GM21515 (cell line): ENCODE measurements at regions not wholly inside any gene's neighbourhood (a gene's known extent, or its start where the extent isn't known, plus 50 kb on each side); places are given as distances from the start of the nearest gene placed in this dataset.

Experiments used
- ATAC-seq: cut with Tn5 transposase; IDR thresholded peaks from one replicate; pipeline ENCODE4 v1.9.1; 2021; ENCODE audit not compliant: unreplicated experiment

GRCh38 chr12:89257340-89257739 lies 95.0 kb downstream of the DUSP6 start:
- no peak for ATAC-seq

DNA sequence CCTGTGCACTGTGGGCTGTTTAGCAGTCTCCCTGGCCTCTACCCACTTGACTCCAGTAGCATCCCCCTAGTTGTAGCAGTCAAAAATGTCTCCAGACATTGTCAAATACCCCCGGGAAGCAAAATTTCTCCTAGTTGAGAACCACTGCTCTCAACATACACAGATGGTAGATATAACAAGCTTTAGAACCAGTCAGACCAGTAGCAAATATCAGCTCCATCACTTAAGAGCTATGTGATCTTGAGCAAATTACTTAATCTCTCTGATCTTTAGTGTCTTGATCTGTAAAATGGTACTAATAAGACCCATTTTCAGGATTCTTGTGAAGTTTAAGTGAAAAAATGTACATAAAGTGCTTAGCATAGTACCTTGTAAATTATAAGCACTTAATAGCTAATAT lies 96.2 kb downstream of the DUSP6 start:
- ATAC-seq, result no peak

DNA sequence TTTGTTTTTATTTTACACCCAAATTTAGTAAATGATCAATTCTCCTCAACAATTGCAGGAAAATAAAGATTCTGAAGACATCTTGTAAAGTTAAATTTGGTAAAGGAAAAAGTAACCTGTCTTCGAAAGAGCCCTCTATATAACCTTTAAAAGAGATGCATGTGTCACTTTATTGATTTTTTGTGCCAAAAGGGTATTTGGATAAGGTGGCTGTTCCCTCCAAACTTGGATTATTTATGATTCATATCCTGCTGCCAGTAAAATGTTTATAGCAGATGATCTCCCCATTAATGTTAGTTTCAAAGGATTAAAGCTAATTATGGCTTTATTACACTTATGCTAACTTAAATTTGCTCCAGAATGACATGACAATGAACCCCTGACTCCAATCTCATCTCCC lies 98.8 kb downstream of the DUSP6 start:
- no peak for ATAC-seq

GRCh38 chr12:89252284-89252683 lies 100.0 kb downstream of the DUSP6 start:
- no peak for ATAC-seq

- no peak for ATAC-seq
These were observed 100.7 kb downstream of the DUSP6 start for GRCh38 chr12:89251342-89252271.

DNA sequence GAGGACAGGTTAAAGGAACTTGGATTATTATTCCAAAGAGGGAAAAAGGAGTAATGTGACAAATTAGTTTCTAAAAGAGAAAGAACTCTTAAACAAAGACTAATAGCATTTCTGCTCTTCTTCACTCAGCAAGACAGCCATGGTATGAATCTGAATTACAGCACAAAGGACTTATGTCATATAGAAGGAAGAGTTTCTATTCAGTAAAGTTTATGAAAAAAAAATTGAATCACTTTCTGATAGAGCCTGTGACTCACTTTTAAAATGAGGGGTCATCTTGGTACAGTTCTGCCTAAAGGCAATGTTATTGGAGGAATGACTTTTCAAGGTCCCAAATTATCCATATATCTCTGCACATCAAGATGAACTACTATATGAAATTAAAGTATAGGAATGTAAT lies 101.7 kb downstream of the DUSP6 start:
- no peak for ATAC-seq

GRCh38 chr12:89250213-89250612 lies 102.1 kb downstream of the DUSP6 start:
- ATAC-seq, result no peak

GRCh38 chr12:89247967-89248366 lies 104.3 kb downstream of the DUSP6 start:
- ATAC-seq, result no peak

DNA sequence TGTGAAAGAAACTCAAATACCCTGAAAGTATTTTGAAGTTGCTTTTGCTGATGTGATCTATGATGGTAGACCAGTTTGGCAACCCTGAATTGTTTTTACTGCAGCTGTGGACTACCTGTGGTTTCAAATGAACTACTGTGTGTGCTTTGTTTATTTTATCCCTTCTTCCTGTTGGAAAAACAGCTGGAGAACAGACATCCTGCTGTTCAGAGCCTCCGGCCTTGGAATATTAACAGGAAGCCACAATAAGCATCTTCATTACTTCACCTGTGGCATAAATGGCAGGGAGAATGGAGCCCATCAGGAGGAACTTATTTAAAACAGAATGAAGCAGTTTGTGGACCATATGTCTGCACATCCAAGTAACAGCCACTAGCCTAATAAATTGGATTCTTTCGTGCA lies 104.8 kb downstream of the DUSP6 start:
- ATAC-seq, result no peak

GRCh38 chr12:89245090-89245489 lies 107.2 kb downstream of the DUSP6 start:
- no peak for ATAC-seq

GRCh38 chr12:89244536-89244935 lies 107.8 kb downstream of the DUSP6 start:
- no peak for ATAC-seq

DNA sequence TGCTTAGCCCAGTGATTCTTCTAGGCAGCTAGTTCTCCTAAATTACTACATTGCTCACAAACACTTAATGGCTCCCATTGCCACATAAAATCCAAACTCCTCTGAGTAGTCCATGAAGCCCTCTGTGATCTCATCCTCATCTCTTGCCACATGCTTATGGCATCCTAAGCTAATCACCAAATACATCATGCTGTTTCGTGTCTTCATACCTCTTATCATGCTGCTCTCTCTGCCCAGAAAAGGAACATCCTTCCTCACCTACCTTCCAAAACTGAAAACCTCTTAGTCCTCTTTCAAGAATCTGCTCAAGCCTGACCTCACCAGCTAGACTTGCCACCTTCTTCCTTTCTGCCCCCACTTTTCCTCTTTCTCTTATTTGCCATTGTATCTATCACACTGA lies 108.5 kb downstream of the DUSP6 start:
- ATAC-seq, result no peak

DNA sequence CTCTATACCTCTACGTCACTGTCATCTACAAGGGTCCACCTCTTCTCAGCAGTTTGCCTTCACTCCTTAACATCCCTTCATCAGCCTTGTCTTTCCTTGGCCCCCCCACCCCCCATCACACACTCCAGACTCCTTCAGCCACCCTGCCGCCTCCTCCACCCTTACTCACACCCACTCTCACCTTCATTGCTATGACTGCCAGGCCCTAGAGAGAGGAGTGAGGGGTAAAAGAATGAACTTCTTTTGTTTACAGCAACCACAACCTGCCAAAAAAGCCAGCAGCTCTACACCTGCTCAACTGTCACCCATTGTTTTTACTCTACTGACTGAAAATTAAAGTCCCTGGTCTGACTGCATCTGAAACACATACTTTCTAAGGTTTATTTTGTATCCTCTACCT lies 112.8 kb downstream of the DUSP6 start:
- no peak for ATAC-seq

DNA sequence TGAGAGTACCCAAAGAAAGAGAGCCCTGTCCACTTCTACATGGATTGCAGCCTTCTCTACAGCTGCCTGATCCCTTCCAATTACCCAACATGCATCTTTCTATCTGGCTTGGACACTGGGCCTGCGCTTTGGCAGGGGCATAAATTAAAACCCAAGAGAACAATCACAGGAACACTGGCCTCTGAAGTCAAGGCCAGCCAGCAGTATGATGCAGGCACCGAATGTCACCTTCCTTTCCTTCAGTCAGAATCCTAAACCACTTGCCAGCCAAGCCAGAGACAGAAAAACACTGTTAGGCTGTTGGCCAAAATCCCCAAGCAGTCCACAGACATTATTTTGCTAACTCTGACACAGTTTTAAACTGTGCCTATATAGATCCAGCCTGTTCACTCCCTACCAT lies 113.7 kb downstream of the DUSP6 start:
- no peak for ATAC-seq

- no peak for ATAC-seq
These were observed 114.5 kb downstream of the DUSP6 start for GRCh38 chr12:89237763-89238162.

DNA sequence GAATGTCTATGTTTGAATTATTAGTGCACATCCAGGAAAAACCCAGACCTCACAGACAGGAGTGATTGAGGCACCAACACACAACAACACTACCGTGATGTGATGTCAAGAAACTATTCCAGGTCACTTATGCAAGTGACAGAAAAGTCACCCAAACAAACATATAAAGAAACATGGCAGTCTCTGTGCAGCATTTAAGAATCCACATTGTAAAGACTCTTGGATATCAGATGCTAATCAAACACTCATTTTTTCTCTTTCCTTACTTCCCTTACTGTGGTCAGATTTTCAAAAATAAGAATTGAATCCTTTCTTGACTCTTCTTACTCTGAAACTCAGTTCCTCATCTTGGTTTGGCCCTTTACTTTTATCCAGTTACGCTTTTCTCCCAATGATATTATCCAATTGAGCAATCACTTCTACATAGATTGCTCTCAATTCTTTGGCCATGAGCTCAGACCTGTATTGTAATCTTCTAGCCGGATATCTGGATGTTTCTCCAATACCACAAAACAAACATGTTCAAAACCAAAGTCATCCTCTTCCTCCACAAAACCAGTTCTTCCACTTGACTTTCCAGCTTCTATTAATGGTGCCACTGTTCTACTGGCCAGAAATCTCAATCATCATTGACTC lies 115.4 kb downstream of the DUSP6 start:
- no peak for ATAC-seq

DNA sequence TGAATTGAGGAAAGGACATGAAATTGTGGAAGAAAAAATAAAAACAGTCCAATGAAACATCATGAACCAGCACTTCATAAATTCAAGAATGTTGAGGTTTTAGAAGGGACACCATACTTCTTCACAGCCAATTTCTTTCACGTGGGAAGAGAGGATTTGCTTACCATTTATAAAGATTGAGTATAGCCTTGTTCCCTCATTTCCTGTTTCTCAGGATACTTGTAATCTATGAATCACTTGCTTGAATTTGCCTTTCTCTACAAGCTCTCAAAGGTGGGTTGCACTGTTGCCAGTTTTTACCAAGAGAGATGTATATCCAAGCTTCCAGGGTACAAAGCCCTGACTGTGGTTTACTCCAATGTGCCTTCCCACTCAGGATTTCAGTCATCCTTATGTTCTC lies 116.1 kb downstream of the DUSP6 start:
- ATAC-seq, result no peak

- ATAC-seq, result no peak
These were observed 116.9 kb downstream of the DUSP6 start for GRCh38 chr12:89235189-89235993.

- ATAC-seq, result no peak
These were observed 117.8 kb downstream of the DUSP6 start for GRCh38 chr12:89234324-89235114.

GRCh38 chr12:89231686-89232085 lies 120.6 kb downstream of the DUSP6 start:
- ATAC-seq, result no peak
